Lower lobe of right lung (tissue), 2 donors: ENCODE measurements at regions not wholly inside any gene's neighbourhood (a gene's known extent, or its start where the extent isn't known, plus 50 kb on each side); places are given as distances from the start of the nearest gene placed in this dataset.

Experiments
- ATAC-seq, 2 donors: fragments of 200-7000 bp; cut with Tn5 transposase; one replicate each; pipeline ENCODE4 v1.9.1; 2020 to 2022; ENCODE audit warnings: mild to moderate bottlenecking in 2 of 2, moderate library complexity in 2 of 2
- DNase-seq: peaks from one replicate; pipeline ENCODE4 v3.0.0-alpha.2; 2020
- H3K27ac ChIP-seq: fragments of 200-600 bp; one replicate; pipeline ENCODE4 v1.8.0; 2022
- H3K27me3 ChIP-seq: fragments of 200-600 bp; one replicate; pipeline ENCODE4 v1.8.0; 2022; ENCODE audit warnings: low read depth
- H3K36me3 ChIP-seq: fragments of 200-600 bp; one replicate; pipeline ENCODE4 v1.8.0; 2022; ENCODE audit warnings: mild to moderate bottlenecking
- H3K4me1 ChIP-seq: fragments of 200-600 bp; one replicate; pipeline ENCODE4 v1.8.0; 2022
- H3K4me3 ChIP-seq: fragments of 200-600 bp; one replicate; pipeline ENCODE4 v1.8.0; 2022; ENCODE audit warnings: mild to moderate bottlenecking
- H3K9me3 ChIP-seq: fragments of 200-600 bp; one replicate; pipeline ENCODE4 v1.8.0; 2022
- intact Hi-C: fragments of 100-400 bp; cut with DNase I; formaldehyde crosslinking; loops from one replicate; pipeline ENCODE4 v1.11.0; 2022
- TF ChIP-seq, protein P1 (sequence below): fragments of 200-600 bp; IDR thresholded peaks from one replicate; pipeline ENCODE4 v1.8.0; 2022; ENCODE audit warnings: antibody characterized with exemption, mild to moderate bottlenecking
- donor health status: DM: no; HTN: yes; CAD: no; lungs with severe emphysema.

DNA sequence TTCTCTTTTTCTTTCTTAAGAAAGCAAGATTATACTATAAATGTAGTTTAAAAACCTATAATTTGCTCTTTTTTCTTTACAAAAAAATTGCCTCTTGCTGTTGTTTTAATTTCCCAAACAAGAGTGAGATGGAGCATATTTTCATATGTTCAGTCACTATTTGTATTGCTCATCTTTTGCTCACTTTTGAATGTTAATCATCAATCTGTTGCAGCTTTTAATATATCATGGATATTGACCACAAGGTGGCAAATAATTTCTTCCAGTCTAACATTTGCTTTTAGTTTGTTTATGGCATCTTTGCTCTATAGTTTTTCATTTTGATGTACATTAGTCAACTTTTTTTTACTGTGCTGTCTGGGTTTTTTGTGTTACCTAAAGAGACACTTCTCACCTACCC, 112.6 kb upstream of the THRB start:
- ATAC-seq: no peak
- DNase-seq: no peak
- no peaks in the 10 kb centered on the region for H3K9me3 ChIP-seq
- TF ChIP-seq, protein P1, sequence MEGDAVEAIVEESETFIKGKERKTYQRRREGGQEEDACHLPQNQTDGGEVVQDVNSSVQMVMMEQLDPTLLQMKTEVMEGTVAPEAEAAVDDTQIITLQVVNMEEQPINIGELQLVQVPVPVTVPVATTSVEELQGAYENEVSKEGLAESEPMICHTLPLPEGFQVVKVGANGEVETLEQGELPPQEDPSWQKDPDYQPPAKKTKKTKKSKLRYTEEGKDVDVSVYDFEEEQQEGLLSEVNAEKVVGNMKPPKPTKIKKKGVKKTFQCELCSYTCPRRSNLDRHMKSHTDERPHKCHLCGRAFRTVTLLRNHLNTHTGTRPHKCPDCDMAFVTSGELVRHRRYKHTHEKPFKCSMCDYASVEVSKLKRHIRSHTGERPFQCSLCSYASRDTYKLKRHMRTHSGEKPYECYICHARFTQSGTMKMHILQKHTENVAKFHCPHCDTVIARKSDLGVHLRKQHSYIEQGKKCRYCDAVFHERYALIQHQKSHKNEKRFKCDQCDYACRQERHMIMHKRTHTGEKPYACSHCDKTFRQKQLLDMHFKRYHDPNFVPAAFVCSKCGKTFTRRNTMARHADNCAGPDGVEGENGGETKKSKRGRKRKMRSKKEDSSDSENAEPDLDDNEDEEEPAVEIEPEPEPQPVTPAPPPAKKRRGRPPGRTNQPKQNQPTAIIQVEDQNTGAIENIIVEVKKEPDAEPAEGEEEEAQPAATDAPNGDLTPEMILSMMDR: no peak
- intact Hi-C loops: no loop called here
- no peak overlapping the region for H3K4me3 ChIP-seq
- no peaks in the 10 kb centered on the region for H3K4me1 ChIP-seq
- no peaks in the 10 kb centered on the region for H3K36me3 ChIP-seq
- H3K27me3 ChIP-seq: no peaks in the 10 kb centered on the region
- H3K27ac ChIP-seq: no peak overlapping the region

DNA sequence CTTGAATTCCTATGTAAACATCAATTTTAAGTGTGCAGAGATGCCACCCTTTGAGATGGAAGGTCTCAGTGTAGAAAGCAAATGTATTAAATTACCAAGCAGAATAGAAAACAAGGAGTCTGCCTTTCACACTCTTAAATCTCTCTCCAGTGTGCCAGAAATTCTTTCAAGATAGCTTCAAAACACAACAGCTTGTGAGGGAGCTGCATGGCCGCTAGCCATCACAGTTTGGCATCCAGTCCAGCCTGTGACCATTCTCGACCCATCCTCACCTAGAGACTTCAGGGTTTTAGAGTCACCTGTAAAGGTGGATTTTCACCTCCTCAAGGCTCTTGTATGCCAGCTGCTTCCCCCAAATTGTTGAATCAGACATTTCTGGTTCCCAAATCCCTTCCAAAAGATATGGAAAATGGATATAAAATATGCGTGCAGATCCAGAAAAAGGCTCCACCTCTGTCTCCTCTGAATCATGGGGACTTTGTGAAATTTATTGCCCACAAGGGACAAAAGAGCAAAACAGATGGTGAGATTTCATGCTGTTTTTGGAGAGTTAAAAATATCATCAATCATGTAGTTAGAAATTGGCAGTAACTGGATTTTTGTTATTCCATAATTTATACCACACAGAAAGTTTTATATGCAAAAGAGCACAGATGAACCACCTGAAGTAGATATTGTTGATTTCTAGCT, 114.2 kb upstream of the THRB start:
- intact Hi-C loops: no loop called here
- DNase-seq: no peak
- no peaks in the 10 kb centered on the region for H3K9me3 ChIP-seq

DNA sequence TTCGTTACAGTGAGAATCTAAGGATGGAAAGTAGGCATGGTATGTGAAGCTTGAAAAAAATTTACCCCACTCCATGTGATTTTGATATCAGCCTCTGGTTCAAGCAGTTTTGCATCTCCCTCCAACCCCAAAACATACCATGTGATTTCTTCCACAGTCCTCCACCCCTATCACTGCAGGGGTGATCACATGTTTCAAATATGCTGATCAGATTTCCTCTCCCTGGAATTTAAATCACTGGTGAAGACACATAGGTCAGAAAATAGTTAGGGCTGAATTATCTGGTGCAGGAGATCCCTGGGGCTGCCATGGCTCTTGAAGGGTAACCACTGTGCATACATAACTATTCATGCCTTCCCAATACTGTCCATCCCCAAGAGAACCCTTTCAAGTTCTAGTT, 119.7 kb upstream of the THRB start:
- H3K27ac ChIP-seq: no peak overlapping the region
- intact Hi-C loops: no loop called here
- no peaks in the 10 kb centered on the region for H3K36me3 ChIP-seq
- ATAC-seq (no peak), DNase-seq (no peak)
- H3K9me3 ChIP-seq: no peaks in the 10 kb centered on the region
- H3K4me3 ChIP-seq: no peak overlapping the region
- TF ChIP-seq, protein P1: no peak
- H3K27me3 ChIP-seq: no peaks in the 10 kb centered on the region
- no peaks in the 10 kb centered on the region for H3K4me1 ChIP-seq

More for the DNA sequence above, 114.2 kb upstream of the THRB start:
- H3K4me1 ChIP-seq: no peaks in the 10 kb centered on the region
- no peak for ATAC-seq
- H3K4me3 ChIP-seq: no peak overlapping the region
- no peak overlapping the region for H3K27ac ChIP-seq
- no peaks in the 10 kb centered on the region for H3K27me3 ChIP-seq
- no peaks in the 10 kb centered on the region for H3K36me3 ChIP-seq
- TF ChIP-seq, protein P1: no peak

DNA sequence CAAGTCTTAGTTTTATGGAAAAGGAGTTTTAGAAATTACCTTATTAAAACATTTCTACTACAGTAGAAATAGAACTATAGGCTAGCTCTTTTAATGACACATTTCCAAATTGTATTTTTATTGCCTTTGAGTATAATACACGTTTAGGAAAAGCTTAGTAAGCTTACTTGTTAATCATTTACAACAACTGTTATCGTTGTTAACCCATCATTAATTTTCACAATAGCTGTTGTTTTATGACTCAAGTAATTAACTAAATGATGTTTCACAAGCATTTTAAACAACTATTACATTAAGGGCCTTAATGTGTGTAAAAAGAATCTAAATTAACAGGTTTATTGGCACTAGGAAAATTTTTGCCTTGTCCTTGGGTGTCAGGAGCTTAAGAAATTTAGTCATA, 120.5 kb upstream of the THRB start:
- no peaks in the 10 kb centered on the region for H3K36me3 ChIP-seq
- no peak overlapping the region for H3K27ac ChIP-seq
- no peak overlapping the region for H3K4me3 ChIP-seq
- DNase-seq (no peak), ATAC-seq (no peak)
- TF ChIP-seq, protein P1: no peak
- H3K27me3 ChIP-seq: no peaks in the 10 kb centered on the region
- H3K4me1 ChIP-seq: no peaks in the 10 kb centered on the region
- no peaks in the 10 kb centered on the region for H3K9me3 ChIP-seq
- intact Hi-C loops: no loop called here

DNA sequence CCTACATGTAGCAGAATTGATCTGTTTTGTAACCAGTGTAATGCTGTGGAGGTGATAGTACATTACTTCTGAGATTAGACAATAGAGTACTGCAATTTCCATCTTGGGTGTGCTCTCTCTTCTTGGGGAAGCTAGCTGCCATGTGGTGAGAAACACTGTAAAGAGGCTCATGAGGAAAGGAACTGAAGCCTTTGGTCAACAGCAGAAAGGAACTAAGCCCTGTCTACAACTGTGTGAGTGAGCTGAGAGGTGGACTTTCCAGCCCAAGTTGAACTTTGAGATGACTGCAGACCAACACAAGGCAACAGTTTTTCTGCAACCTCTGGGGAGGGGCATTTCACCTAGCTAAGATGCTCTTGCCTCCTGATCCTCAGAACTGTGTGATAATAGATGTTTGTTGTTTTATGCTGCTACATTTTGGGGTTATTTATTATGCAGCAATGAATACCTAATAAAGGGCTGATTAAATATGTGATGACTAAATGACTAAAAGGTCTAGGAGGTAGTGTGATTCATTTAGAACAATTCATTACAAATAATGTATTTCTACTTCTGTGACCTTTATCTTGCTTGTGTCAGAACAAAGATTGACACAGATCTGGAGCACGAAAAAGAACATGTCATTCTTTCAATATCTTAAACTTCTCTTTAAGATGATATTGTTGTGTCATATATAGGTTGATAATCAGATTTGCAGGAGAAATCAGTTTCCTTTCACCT, 121.6 kb upstream of the THRB start:
- Histone ChIP-seq H3K27ac (no peak overlapping the region), H3K4me3 (no peak overlapping the region), H3K4me1 (no peaks in the 10 kb centered on the region), H3K27me3 (no peaks in the 10 kb centered on the region), H3K36me3 (no peaks in the 10 kb centered on the region), H3K9me3 (no peaks in the 10 kb centered on the region)
- TF ChIP-seq, protein P1: no peak
- ATAC-seq: no peak
- DNase-seq: no peak
- intact Hi-C loops: no loop called here
